ENCODE measurements at regions not wholly inside any gene's neighbourhood (a gene's known extent, or its start where the extent isn't known, plus 50 kb on each side); places are given as distances from the start of the nearest gene placed in this dataset.
A peak's percentile ranks its signal among the peaks of the same experiment; 100 is the strongest.

DNA sequence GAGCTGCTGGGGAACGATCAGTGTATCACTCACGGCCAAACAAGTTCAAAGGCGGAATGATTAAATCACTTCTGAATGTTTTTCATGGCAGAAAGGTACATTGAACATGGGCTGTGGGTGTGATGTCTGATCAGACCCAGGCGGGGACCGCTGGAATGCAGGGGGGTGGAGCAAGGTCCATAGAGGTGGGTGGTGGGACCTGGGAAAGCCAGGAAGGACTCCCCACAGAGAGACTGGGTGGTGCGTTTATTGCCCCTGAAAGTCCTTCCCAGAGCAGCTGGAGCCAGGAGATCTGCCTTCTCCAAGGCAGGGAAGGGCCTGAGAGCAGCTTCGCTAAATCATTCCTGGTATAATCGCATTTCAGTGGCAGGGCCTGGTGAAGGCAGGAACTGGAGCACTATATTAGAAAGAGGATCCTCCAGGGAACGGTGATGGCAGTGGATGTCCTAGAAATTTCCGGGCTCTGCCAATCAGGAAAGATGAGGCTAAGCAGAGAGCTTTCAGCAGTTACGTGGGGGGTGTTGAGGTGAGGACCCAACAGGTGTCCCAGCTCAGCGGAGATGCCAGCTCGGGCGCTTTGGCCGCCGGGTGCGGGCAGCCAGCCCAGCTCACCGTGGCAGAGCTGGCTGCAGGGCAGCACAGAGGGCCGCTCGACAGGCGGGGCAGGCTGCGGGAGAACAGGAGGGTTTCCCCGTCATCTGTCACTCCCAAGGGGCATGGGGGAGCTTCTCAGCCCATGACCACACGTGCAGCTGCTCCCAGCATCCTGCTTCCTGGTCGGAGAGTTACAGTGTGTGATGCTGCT lies 271.7 kb downstream of the CTTN start:
- Histone ChIP-seq H3K56ac (ENCODE audit: insufficient read length, low read depth, low read length) (no peak overlapping the region), H3K27ac (ENCODE audit: insufficient read length, low read depth, low read length) (no peak overlapping the region), H3K9ac (ENCODE audit: extremely low read depth, insufficient read length, low read length) (no peak overlapping the region), H2BK20ac (ENCODE audit: low read depth, low read length, poor library complexity, severe bottlenecking) (no peak overlapping the region), H2AFZ (ENCODE audit: low read length) (no peak overlapping the region), H3K4me1 (ENCODE audit: insufficient read depth, low read length) (peaks cover 3% of the 10 kb centered on the region; the same call in 1 of the 2 replicates), H3K9me3 (ENCODE audit: control insufficient read depth, low read depth, low read length) (no peaks in the 10 kb centered on the region), H2AK5ac (ENCODE audit: insufficient read length, low read length) (no peak overlapping the region), H3K4me2 (ENCODE audit: insufficient read depth, insufficient read length, low read length) (no peak overlapping the region), H2BK12ac (ENCODE audit: insufficient read length, low read depth, low read length) (no peak overlapping the region), H3K18ac (ENCODE audit: insufficient read length, low read depth, low read length) (no peak overlapping the region), H2BK120ac (ENCODE audit: low read depth, low read length, poor library complexity, severe bottlenecking) (no peak overlapping the region), H4K8ac (replicated peaks; ENCODE audit: insufficient read length, low read depth, low read length) (no peak overlapping the region), H3K79me1 (ENCODE audit: insufficient read depth, low read depth, low read length, poor library complexity, severe bottlenecking) (no peaks in the 10 kb centered on the region), H3K27me3 (ENCODE audit: insufficient read depth, low read length) (no peaks in the 10 kb centered on the region), H3K14ac (ENCODE audit: insufficient read depth, low read length) (no peak overlapping the region), H4K91ac (ENCODE audit: insufficient read length, low read depth, low read length) (no peak overlapping the region), H3K23ac (ENCODE audit: insufficient read length, low read depth, low read length) (no peak overlapping the region), H3T11ph (ENCODE audit: low read length) (no peak overlapping the region), H2BK5ac (ENCODE audit: insufficient read length, low read length) (no peak overlapping the region), H4K5ac (ENCODE audit: insufficient read length, low read depth, low read length) (no peak overlapping the region), H4K20me1 (ENCODE audit: control insufficient read depth, insufficient read depth, insufficient read length) (no peaks in the 10 kb centered on the region), H3K23me2 (ENCODE audit: insufficient read length, low read depth, low read length, poor library complexity, severe bottlenecking) (no peaks in the 10 kb centered on the region), H3K79me2 (ENCODE audit: insufficient read depth, low read length) (no peaks in the 10 kb centered on the region), H3K4ac (ENCODE audit: low read depth, low read length) (no peak overlapping the region), H2BK15ac (ENCODE audit: low read depth, low read length) (no peak overlapping the region)
- Mint-ChIP-seq H3K36me3 (ENCODE audit: insufficient read depth in 1 of 3, low read depth in 3 of 3) (peaks cover 0 to 9% (median 4%) of the 10 kb centered on the region in 3 experiments; a peak in 2 of 7 replicates), H3K4me3 (no peak overlapping the region), H3K27me3 (ENCODE audit: low read depth) (peaks cover 2% of the 10 kb centered on the region), H3K9me3 (no peaks in the 10 kb centered on the region), H3K27ac (peak overlapping the region in 1 of 3 experiments; percentile 8; a peak in 1 of 7 replicates), H3K4me1 (peaks cover 27 to 35% of the 10 kb centered on the region in 2 experiments)
- no peak for DNase-seq
- WGBS (ENCODE audit: extremely low coverage, insufficient read length, low lambda C conversion rate), result no CpG with 5 or more reads among the region's 25 CpGs
- TF ChIP-seq, protein P1, sequence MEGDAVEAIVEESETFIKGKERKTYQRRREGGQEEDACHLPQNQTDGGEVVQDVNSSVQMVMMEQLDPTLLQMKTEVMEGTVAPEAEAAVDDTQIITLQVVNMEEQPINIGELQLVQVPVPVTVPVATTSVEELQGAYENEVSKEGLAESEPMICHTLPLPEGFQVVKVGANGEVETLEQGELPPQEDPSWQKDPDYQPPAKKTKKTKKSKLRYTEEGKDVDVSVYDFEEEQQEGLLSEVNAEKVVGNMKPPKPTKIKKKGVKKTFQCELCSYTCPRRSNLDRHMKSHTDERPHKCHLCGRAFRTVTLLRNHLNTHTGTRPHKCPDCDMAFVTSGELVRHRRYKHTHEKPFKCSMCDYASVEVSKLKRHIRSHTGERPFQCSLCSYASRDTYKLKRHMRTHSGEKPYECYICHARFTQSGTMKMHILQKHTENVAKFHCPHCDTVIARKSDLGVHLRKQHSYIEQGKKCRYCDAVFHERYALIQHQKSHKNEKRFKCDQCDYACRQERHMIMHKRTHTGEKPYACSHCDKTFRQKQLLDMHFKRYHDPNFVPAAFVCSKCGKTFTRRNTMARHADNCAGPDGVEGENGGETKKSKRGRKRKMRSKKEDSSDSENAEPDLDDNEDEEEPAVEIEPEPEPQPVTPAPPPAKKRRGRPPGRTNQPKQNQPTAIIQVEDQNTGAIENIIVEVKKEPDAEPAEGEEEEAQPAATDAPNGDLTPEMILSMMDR (conservative IDR thresholded peaks at IDR 0.05), result no peak
